Fibroblast of lung (primary cell): ENCODE measurements at regions not wholly inside any gene's neighbourhood (a gene's known extent, or its start where the extent isn't known, plus 50 kb on each side); places are given as distances from the start of the nearest gene placed in this dataset.

ENCODE experiments used
- EZH2 ChIP-seq: IDR thresholded peaks from 2 replicates; pipeline ENCODE4 v1.5.1; 2012; ENCODE audit warnings: low read length, control low read depth, mild to moderate bottlenecking; ENCODE audit errors: missing control alignments
- TF ChIP-seq, protein P1 (sequence below), 2 donors: IDR thresholded peaks in 1 of 2; conservative IDR thresholded peaks in 1 of 2; 1 replicate in 1 of 2; 2 replicates in 1 of 2; pipeline ENCODE4 v1.5.1; 2011 to 2012; ENCODE audit warnings: low read length in 2 of 2, control low read depth in 1 of 2, inconsistent platforms in 1 of 2, low read depth in 1 of 2, mild to moderate bottlenecking in 1 of 2

DNA sequence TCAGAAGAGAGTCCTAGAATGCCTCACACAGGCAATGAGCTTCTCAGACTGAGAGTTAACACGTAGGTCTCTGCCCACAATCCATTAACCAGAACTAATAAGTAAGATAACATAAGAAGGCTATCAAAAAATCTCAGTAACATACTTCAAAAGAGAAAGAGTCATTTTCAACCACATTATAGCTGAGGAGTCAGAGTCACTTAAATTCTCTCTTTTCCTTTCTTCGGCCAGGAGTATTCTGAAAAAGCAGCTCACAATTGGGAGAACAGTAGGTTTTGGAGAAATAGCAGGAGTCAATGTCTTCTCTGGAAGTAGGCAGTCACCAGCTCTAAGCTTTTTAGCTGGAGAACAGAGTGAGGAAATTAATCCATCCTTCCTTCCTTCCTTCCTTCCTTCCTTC, 1364.4 kb upstream of the NXPH2 start:
- TF ChIP-seq EZH2: no peak
- TF ChIP-seq, protein P1, sequence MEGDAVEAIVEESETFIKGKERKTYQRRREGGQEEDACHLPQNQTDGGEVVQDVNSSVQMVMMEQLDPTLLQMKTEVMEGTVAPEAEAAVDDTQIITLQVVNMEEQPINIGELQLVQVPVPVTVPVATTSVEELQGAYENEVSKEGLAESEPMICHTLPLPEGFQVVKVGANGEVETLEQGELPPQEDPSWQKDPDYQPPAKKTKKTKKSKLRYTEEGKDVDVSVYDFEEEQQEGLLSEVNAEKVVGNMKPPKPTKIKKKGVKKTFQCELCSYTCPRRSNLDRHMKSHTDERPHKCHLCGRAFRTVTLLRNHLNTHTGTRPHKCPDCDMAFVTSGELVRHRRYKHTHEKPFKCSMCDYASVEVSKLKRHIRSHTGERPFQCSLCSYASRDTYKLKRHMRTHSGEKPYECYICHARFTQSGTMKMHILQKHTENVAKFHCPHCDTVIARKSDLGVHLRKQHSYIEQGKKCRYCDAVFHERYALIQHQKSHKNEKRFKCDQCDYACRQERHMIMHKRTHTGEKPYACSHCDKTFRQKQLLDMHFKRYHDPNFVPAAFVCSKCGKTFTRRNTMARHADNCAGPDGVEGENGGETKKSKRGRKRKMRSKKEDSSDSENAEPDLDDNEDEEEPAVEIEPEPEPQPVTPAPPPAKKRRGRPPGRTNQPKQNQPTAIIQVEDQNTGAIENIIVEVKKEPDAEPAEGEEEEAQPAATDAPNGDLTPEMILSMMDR (conservative IDR thresholded peaks at IDR 0.05 in 1 of 2, IDR thresholded peaks at IDR 0.05 in 1 of 2; ENCODE audit: low read depth in 1 of 2, low read length in 2 of 2): no peak
